Loucy (cell line): ENCODE measurements at regions not wholly inside any gene's neighbourhood (a gene's known extent, or its start where the extent isn't known, plus 50 kb on each side); places are given as distances from the start of the nearest gene placed in this dataset.

Source experiments
- CTCF ChIP-seq: fragments of 200-600 bp; sonication (generic); conservative IDR thresholded peaks from 2 replicates; pipeline ENCODE4 v1.5.1; 2014; ENCODE audit warnings: mild to moderate bottlenecking, antibody characterized with exemption, low read length
- EZH2phosphoT487 ChIP-seq: fragments of 200-600 bp; IDR thresholded peaks from 2 replicates; pipeline ENCODE4 v1.6.1; 2018; ENCODE audit warnings: antibody characterized with exemption, mild to moderate bottlenecking, moderate library complexity, borderline replicate concordance

GRCh38 chr2:11967946-11968465, 221.6 kb downstream of the LPIN1 start:
- TF ChIP-seq CTCF (no peak), EZH2phosphoT487 (no peak)
